Erythroblast (primary cell): ENCODE measurements at regions not wholly inside any gene's neighbourhood (a gene's known extent, or its start where the extent isn't known, plus 50 kb on each side); places are given as distances from the start of the nearest gene placed in this dataset.

Source experiments
- DNase-seq, 2 experiments: peaks; one replicate each; lab custom pipeline; 2025; lab: John Stamatoyannopoulos, UW
- GATA1 ChIP-seq: IDR thresholded peaks from 2 replicates; pipeline ENCODE4 v1.6.1; 2011; ENCODE audit warnings: low read depth, mild to moderate bottlenecking, control low read depth, low read length, moderate library complexity
- POLR2A ChIP-seq: IDR thresholded peaks from 2 replicates; pipeline ENCODE4 v1.6.1; 2011; ENCODE audit warnings: mild to moderate bottlenecking, low read length

- no peak for TF ChIP-seq POLR2A
- no peak for TF ChIP-seq GATA1
Observed at GRCh38 chr15:27660676-27661075, 438.4 kb downstream of the OCA2 start.

GRCh38 chr15:27656296-27656987 is 442.7 kb downstream of the OCA2 start:
- no peak for DNase-seq
- TF ChIP-seq GATA1 (no peak), POLR2A (no peak)

More at GRCh38 chr15:27660676-27661075, 438.4 kb downstream of the OCA2 start:
- DNase-seq: no peak

- no peak for DNase-seq
- TF ChIP-seq POLR2A: no peak
- TF ChIP-seq GATA1: no peak
Observed at GRCh38 chr15:27655056-27655455, 444.1 kb downstream of the OCA2 start.

- no peak for TF ChIP-seq POLR2A
- TF ChIP-seq GATA1: no peak
Observed at GRCh38 chr15:27650244-27650643, 448.9 kb downstream of the OCA2 start.

DNA sequence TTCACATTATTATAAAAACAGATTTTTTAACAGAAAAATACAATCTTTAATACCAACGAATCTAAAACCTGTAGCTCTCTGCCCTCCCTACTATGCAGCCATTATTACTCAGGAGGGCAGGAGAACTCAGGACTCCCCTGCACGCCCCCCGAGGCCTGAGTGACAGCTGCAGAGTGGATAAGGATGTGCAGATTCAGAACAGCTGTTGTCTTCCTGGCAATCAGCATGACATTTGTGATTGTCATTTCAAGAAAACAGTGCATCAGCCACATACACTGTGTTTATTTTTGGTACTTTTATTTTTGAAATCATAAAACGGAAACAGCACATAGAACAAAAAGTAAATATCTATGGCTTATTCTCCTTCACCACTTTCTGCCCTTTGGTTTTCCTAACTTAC is 450.8 kb downstream of the OCA2 start:
- no peak for TF ChIP-seq GATA1
- TF ChIP-seq POLR2A: no peak
- no peak for DNase-seq

More at GRCh38 chr15:27650244-27650643, 448.9 kb downstream of the OCA2 start:
- no peak for DNase-seq

GRCh38 chr15:27646531-27646930 is 452.6 kb downstream of the OCA2 start:
- TF ChIP-seq GATA1 (no peak), POLR2A (no peak)
- no peak for DNase-seq

DNA sequence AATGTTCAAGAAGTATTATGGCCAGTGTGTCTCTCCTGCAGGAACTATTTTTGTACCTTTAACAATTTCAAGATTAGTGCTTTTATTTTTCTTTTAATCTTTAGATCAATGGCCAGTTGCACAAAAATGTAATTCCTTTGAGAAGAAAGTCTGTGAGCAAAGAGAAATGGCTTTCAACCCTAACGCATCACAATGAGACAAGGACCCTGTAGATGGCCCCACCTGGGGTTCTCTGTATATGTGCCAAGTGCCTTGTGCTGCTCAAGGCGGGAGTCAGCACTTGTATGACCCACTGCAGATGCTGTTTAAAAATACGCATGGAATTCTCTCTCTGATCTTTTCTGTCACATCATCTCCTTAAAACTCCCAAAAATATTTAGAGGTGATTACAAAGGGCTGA is 453.4 kb downstream of the OCA2 start:
- no peak for TF ChIP-seq GATA1
- TF ChIP-seq POLR2A: no peak
- no peak for DNase-seq

DNA sequence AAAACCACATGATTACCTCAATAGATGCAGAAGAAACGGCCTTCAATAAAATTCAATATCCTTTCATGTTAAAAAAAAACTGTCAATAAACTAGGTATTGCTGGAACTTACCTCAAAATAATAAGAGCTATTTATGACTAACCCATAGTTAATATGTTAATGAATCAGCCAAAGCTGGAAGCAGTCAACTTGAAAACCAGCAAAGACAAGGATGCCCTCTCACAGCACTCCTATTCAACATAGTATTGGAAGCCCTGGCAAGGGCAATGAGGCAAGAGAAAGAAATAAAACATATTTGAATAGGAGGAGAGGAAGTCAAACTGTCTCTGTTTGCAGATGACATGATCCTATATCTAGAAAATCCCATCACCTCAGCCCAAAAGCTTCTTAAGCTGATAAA is 456.1 kb downstream of the OCA2 start:
- DNase-seq: no peak
- TF ChIP-seq POLR2A (no peak), GATA1 (no peak)

- TF ChIP-seq POLR2A: no peak
- no peak for TF ChIP-seq GATA1
- DNase-seq: no peak
Observed at GRCh38 chr15:27639595-27639994, 459.5 kb downstream of the OCA2 start.

DNA sequence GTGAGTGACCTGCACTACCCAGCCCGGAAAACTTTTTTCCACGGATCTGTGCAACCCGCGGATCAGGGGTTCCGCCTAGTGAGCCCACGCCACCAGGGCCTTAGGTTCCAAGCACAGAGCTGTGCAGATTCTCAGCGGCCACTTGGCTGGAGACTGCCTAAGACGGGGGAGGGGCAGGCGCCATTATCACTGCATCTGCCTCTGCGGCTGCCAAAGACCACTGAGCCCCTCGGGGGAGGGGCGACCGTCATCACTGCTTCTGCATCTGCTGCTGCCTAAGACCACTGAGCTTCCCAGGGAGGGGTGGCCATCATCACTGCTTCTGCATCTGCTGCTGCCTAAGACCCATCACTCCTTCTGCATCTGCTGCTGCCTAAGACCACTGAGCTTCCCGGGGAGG is 460.2 kb downstream of the OCA2 start:
- no peak for DNase-seq
- TF ChIP-seq GATA1 (no peak), POLR2A (no peak)

DNA sequence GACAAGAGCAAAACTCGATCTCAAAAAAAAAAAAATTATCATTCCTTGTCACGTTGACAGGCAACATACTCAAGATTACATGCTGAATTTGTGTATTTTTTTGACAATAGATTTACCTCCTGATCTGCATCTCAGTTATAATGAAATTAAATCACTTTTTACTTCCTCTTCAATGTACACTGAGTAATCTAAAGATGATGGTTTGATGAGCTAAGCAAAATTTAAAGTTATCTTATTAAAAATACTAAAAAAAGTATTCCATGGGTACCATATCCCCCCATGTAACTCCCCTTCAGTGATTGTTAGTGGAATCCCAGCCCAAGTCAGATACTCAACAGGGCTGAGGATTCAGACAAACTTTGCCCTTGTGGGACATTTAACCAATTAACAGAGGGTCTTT is 463.2 kb downstream of the OCA2 start:
- TF ChIP-seq POLR2A (no peak), GATA1 (no peak)
- no peak for DNase-seq

- DNase-seq: no peak
- TF ChIP-seq GATA1 (no peak), POLR2A (no peak)
Observed at GRCh38 chr15:27628486-27628885, 470.6 kb downstream of the OCA2 start.

DNA sequence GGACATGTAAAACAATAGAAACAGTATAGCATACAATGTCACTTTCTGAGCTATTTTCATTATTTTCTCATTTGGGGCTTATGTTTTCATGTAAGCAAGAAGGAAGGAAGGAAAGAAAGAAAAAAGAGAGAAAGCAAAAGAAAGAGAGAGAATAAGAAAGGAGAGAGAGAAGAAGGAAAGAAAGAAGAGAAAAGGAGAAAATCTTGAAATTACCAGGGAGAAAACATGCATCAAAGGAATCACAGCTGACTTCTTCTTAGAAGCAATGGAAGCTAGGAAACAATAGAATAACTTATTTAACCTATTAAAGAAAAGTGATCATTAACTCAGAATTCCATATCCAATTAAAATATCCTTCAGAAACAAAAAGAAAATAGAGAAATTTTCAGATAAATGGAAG is 471.5 kb downstream of the OCA2 start:
- no peak for TF ChIP-seq GATA1
- no peak for DNase-seq

DNA sequence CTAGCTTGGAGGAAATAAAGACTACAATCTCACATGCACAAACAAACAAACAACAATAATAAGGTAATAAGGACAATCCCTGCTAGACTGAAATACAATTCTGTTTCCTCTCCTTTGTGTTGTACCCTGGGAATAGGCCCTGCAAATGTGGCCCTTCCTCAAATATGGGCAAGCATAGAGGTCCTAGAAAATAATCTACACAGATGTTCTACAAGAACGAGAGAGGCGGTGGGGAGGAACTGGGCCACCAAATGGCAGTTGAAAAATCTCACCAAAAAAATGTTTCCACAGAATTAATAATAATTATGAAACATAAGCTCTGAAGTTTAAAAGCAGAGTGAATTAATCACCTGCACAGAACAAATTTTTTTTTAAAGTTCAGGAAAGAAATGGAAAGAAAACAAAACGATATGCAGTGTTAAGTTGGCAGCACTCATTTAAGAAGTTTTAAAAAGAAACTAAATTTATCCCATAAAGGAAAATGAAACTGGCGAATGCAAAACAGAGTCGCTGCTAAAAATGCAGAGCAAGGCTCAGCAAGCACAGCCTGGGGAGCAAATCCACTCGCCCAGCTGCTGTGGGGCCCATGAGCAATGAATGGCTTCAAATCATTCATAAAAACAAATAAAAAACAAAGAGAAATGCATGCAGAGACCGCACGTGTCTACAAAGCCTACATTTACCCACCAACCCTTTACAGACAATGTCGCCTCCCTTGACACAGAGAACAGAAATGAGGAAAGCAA is 475.4 kb downstream of the OCA2 start:
- no peak for TF ChIP-seq GATA1
- no peak for TF ChIP-seq POLR2A
- DNase-seq: no peak
